Fibroblast of lung (primary cell): ENCODE measurements at regions not wholly inside any gene's neighbourhood (a gene's known extent, or its start where the extent isn't known, plus 50 kb on each side); places are given as distances from the start of the nearest gene placed in this dataset.
"Not testable (repeated sequence)": the region's sequence is repeated elsewhere in the genome, so short reads cannot be mapped to it uniquely, and the experiment has no call there.

Source experiments
- DNase-seq, 2 donors: peaks; one replicate each; pipeline versions ENCODE4 v3.0.0 to v3.0.0-alpha.2; 2010; ENCODE audit warnings: low read depth in 2 of 2
- H2AFZ ChIP-seq: 2 replicates; pipeline ENCODE4 v1.5.1; 2012; ENCODE audit warnings: low read length, control low read depth, inconsistent platforms
- H3K27ac ChIP-seq: 2 replicates; pipeline ENCODE4 v1.5.1; 2011; ENCODE audit warnings: low read length, control low read depth; ENCODE audit not compliant: insufficient read depth
- H3K27me3 ChIP-seq: 2 replicates; pipeline ENCODE4 v1.5.1; 2011; ENCODE audit warnings: mild to moderate bottlenecking, low read length; ENCODE audit not compliant: control insufficient read depth, insufficient read depth
- H3K36me3 ChIP-seq: 2 replicates; pipeline ENCODE4 v1.5.1; 2011; ENCODE audit warnings: low read length; ENCODE audit not compliant: control insufficient read depth, insufficient read depth
- H3K4me1 ChIP-seq: 2 replicates; pipeline ENCODE4 v1.5.1; 2011; ENCODE audit warnings: low read length; ENCODE audit not compliant: control insufficient read depth, insufficient read depth; ENCODE audit errors: extremely low read depth
- H3K4me2 ChIP-seq: 2 replicates; pipeline ENCODE4 v1.5.1; 2011; ENCODE audit warnings: low read length, control low read depth; ENCODE audit not compliant: insufficient read depth; ENCODE audit errors: extremely low read depth
- H3K4me3 ChIP-seq, 4 experiments: fragments of 200-600 bp in 1 of 4; sonication (generic) in 1 of 4; replicated peaks in 1 of 4; 2 replicates each; pipeline ENCODE4 v1.5.1; 2011 to 2016; ENCODE audit warnings: low read length in 4 of 4, low read depth in 3 of 4, mild to moderate bottlenecking in 3 of 4, control low read depth in 2 of 4, inconsistent platforms in 1 of 4, mixed read lengths in 1 of 4; ENCODE audit not compliant: insufficient read depth in 1 of 4; ENCODE audit errors: control extremely low read depth in 1 of 4
- H3K79me2 ChIP-seq: 2 replicates; pipeline ENCODE4 v1.5.1; 2012; ENCODE audit warnings: mild to moderate bottlenecking, low read length, inconsistent platforms; ENCODE audit not compliant: control insufficient read depth, insufficient read depth
- H3K9ac ChIP-seq: 2 replicates; pipeline ENCODE4 v1.5.1; 2011; ENCODE audit warnings: mild to moderate bottlenecking, low read length, control low read depth; ENCODE audit not compliant: insufficient read depth
- H3K9me3 ChIP-seq: 2 replicates; pipeline ENCODE4 v1.5.1; 2012; ENCODE audit warnings: low read depth, low read length; ENCODE audit not compliant: control insufficient read depth, insufficient read depth
- H4K20me1 ChIP-seq: 2 replicates; pipeline ENCODE4 v1.5.1; 2011; ENCODE audit warnings: low read length; ENCODE audit not compliant: control insufficient read depth, insufficient read depth; ENCODE audit errors: extremely low read depth
- TF ChIP-seq, protein P1 (sequence below), 2 donors: IDR thresholded peaks in 1 of 2; conservative IDR thresholded peaks in 1 of 2; 1 replicate in 1 of 2; 2 replicates in 1 of 2; pipeline ENCODE4 v1.5.1; 2011 to 2012; ENCODE audit warnings: low read length in 2 of 2, control low read depth in 1 of 2, inconsistent platforms in 1 of 2, low read depth in 1 of 2, mild to moderate bottlenecking in 1 of 2

DNA sequence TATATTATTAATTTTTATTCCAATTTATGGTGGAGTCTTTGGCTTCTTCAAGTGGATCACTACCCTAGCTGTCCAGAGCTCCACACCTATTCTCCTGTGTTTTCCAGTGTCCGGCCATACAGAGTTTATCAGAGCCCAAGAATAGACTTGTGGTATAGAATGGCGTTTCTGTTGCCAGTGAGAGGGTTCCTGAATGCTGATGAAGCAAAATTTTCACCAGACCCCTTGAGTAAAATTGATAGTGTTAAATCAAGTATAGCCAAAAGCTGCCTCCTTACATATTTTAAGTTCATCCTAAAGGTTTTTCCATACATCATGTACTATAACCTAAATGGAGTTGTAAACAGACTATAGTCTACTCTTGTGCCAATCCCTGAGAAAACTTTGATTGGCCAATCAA lies 171.5 kb upstream of the CHL1 start:
- TF ChIP-seq, protein P1, sequence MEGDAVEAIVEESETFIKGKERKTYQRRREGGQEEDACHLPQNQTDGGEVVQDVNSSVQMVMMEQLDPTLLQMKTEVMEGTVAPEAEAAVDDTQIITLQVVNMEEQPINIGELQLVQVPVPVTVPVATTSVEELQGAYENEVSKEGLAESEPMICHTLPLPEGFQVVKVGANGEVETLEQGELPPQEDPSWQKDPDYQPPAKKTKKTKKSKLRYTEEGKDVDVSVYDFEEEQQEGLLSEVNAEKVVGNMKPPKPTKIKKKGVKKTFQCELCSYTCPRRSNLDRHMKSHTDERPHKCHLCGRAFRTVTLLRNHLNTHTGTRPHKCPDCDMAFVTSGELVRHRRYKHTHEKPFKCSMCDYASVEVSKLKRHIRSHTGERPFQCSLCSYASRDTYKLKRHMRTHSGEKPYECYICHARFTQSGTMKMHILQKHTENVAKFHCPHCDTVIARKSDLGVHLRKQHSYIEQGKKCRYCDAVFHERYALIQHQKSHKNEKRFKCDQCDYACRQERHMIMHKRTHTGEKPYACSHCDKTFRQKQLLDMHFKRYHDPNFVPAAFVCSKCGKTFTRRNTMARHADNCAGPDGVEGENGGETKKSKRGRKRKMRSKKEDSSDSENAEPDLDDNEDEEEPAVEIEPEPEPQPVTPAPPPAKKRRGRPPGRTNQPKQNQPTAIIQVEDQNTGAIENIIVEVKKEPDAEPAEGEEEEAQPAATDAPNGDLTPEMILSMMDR (conservative IDR thresholded peaks at IDR 0.05 in 1 of 2, IDR thresholded peaks at IDR 0.05 in 1 of 2; ENCODE audit: low read depth in 1 of 2, low read length in 2 of 2), result no peak
- Histone ChIP-seq H3K9me3 (no peaks in the 10 kb centered on the region), H3K4me3 (no peak overlapping the region), H3K27me3 (no peaks in the 10 kb centered on the region), H2AFZ (no peak overlapping the region), H3K36me3 (no peaks in the 10 kb centered on the region), H4K20me1 (no peaks in the 10 kb centered on the region), H3K4me1 (no peaks in the 10 kb centered on the region), H3K79me2 (no peaks in the 10 kb centered on the region), H3K4me2 (no peak overlapping the region), H3K9ac (no peak overlapping the region), H3K27ac (no peak overlapping the region)
- no peak for DNase-seq

GRCh38 chr3:35985-36384 lies 160.6 kb upstream of the CHL1 start:
- not testable (repeated sequence) for DNase-seq, H3K36me3 ChIP-seq, H3K9ac ChIP-seq, H3K4me2 ChIP-seq, H4K20me1 ChIP-seq, H3K27ac ChIP-seq, H3K4me3 ChIP-seq, H3K4me1 ChIP-seq, H3K9me3 ChIP-seq, H2AFZ ChIP-seq, H3K79me2 ChIP-seq, H3K27me3 ChIP-seq

GRCh38 chr3:42871-43744 lies 153.5 kb upstream of the CHL1 start:
- H3K9me3 ChIP-seq, H3K4me1 ChIP-seq, H3K4me3 ChIP-seq, H3K36me3 ChIP-seq, H3K9ac ChIP-seq, H4K20me1 ChIP-seq, H3K79me2 ChIP-seq, H2AFZ ChIP-seq, H3K27me3 ChIP-seq, H3K4me2 ChIP-seq, H3K27ac ChIP-seq: not testable (repeated sequence)
- TF ChIP-seq, protein P1 (conservative IDR thresholded peaks at IDR 0.05 in 1 of 2, IDR thresholded peaks at IDR 0.05 in 1 of 2; ENCODE audit: low read depth in 1 of 2, low read length in 2 of 2), result peak in 1 of 2 donors; percentile 36
- peak in 1 of 2 donors; percentile 33 for DNase-seq
